Peyer's patch (tissue), 4 donors: ENCODE measurements at regions not wholly inside any gene's neighbourhood (a gene's known extent, or its start where the extent isn't known, plus 50 kb on each side); places are given as distances from the start of the nearest gene placed in this dataset.

ENCODE experiments used
- POLR2A ChIP-seq, 2 donors: fragments of 450-650 bp; IDR thresholded peaks; one replicate each; pipeline ENCODE4 v1.5.1; 2017; ENCODE audit warnings: antibody characterized with exemption in 2 of 2, mild to moderate bottlenecking in 2 of 2, moderate library complexity in 2 of 2
- TF ChIP-seq, protein P1 (sequence below), 6 experiments: fragments of 450-650 bp in 4 of 6; fragments of 200-600 bp in 2 of 6; sonication (generic) in 1 of 6; IDR thresholded peaks; one replicate each; pipeline ENCODE4 v1.5.1; 2017 to 2019; ENCODE audit warnings: antibody characterized with exemption in 6 of 6, mild to moderate bottlenecking in 3 of 6, moderate library complexity in 1 of 6

DNA sequence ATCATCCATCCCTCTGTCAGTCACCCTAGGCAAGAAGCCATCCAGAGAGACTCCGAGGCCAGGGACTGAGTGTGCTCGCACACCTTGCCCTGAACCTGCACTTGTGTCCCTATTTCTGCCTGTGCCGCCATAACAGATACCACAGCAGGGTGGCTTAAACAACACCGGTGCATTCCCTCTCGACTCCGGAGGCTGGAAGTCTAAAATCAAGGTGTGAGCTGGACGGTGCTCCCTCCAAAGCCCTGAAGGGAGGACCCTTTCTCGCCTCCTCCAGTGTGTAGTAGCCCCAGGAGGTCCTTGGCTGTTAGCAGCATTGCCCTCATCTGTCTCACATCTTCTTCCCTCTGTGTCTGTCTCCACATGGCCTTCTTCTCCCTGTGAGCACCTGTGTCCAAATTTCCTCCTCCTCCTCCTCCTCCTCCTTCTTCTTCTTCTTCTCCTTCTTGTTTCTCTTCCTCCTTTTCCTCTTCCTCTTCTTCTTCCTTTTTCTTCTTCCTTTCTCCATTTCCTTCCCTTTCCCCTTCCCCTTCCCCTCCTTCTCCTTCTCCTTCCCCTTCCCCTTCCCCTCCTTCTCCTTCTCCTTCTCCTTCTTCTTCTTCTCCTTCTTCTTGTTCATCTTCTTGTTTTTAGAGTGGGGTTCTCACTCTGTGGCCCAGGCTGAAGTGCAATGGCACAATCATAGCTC lies 98.1 kb upstream of the ENPP6 start:
- TF ChIP-seq, protein P1, sequence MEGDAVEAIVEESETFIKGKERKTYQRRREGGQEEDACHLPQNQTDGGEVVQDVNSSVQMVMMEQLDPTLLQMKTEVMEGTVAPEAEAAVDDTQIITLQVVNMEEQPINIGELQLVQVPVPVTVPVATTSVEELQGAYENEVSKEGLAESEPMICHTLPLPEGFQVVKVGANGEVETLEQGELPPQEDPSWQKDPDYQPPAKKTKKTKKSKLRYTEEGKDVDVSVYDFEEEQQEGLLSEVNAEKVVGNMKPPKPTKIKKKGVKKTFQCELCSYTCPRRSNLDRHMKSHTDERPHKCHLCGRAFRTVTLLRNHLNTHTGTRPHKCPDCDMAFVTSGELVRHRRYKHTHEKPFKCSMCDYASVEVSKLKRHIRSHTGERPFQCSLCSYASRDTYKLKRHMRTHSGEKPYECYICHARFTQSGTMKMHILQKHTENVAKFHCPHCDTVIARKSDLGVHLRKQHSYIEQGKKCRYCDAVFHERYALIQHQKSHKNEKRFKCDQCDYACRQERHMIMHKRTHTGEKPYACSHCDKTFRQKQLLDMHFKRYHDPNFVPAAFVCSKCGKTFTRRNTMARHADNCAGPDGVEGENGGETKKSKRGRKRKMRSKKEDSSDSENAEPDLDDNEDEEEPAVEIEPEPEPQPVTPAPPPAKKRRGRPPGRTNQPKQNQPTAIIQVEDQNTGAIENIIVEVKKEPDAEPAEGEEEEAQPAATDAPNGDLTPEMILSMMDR (IDR thresholded peaks at IDR 0.05) = no peak
- TF ChIP-seq POLR2A (IDR thresholded peaks at IDR 0.05) = no peak
